ENCODE measurements at regions not wholly inside any gene's neighbourhood (a gene's known extent, or its start where the extent isn't known, plus 50 kb on each side); places are given as distances from the start of the nearest gene placed in this dataset.

GRCh38 chr20:19070681-19071445, 141.6 kb upstream of the SLC24A3 start:
- H3K27ac ChIP-seq (ENCODE audit: low read depth, low read length): no peak overlapping the region
- TF ChIP-seq CTCF (IDR thresholded peaks at IDR 0.05; ENCODE audit: extremely low read depth, low read depth, low read length): no peak
- H4K20me1 ChIP-seq (ENCODE audit: insufficient read depth, low read length): no peaks in the 10 kb centered on the region
- H2AFZ ChIP-seq (ENCODE audit: low read length): no peak overlapping the region
- H3K4me3 ChIP-seq (ENCODE audit: insufficient read depth, low read length): no peak overlapping the region
- H3K36me3 ChIP-seq (ENCODE audit: insufficient read depth, low read length): no peaks in the 10 kb centered on the region
- H3K4me2 ChIP-seq (ENCODE audit: insufficient read depth, low read length): no peak overlapping the region
- H3K9me3 ChIP-seq (ENCODE audit: low read depth, low read length): no peaks in the 10 kb centered on the region
- H3K4me1 ChIP-seq (ENCODE audit: insufficient read depth, low read length): no peaks in the 10 kb centered on the region
- no peaks in the 10 kb centered on the region for H3K27me3 ChIP-seq (ENCODE audit: insufficient read depth, low read length)
- no peak for DNase-seq (ENCODE audit: insufficient read length, low spot score, missing footprints)
- H3K79me2 ChIP-seq (ENCODE audit: insufficient read depth, low read length): no peaks in the 10 kb centered on the region

- no peak for DNase-seq (ENCODE audit: insufficient read length, low spot score, missing footprints)
- no peaks in the 10 kb centered on the region for H3K9me3 ChIP-seq (ENCODE audit: low read depth, low read length)
- no peak overlapping the region for H2AFZ ChIP-seq (ENCODE audit: low read length)
- H3K4me3 ChIP-seq (ENCODE audit: insufficient read depth, low read length): no peak overlapping the region
- no peaks in the 10 kb centered on the region for H4K20me1 ChIP-seq (ENCODE audit: insufficient read depth, low read length)
- H3K4me2 ChIP-seq (ENCODE audit: insufficient read depth, low read length): no peak overlapping the region
- H3K4me1 ChIP-seq (ENCODE audit: insufficient read depth, low read length): no peaks in the 10 kb centered on the region
- H3K79me2 ChIP-seq (ENCODE audit: insufficient read depth, low read length): no peaks in the 10 kb centered on the region
- H3K27me3 ChIP-seq (ENCODE audit: insufficient read depth, low read length): no peaks in the 10 kb centered on the region
- no peak for TF ChIP-seq CTCF (IDR thresholded peaks at IDR 0.05; ENCODE audit: extremely low read depth, low read depth, low read length)
- no peak overlapping the region for H3K27ac ChIP-seq (ENCODE audit: low read depth, low read length)
- H3K36me3 ChIP-seq (ENCODE audit: insufficient read depth, low read length): no peaks in the 10 kb centered on the region
Measured at GRCh38 chr20:19071446-19071725, 141.1 kb upstream of the SLC24A3 start.

GRCh38 chr20:19071902-19072498, 140.4 kb upstream of the SLC24A3 start:
- no peaks in the 10 kb centered on the region for H4K20me1 ChIP-seq (ENCODE audit: insufficient read depth, low read length)
- no peak for TF ChIP-seq CTCF (IDR thresholded peaks at IDR 0.05; ENCODE audit: extremely low read depth, low read depth, low read length)
- H3K36me3 ChIP-seq (ENCODE audit: insufficient read depth, low read length): no peaks in the 10 kb centered on the region
- H3K79me2 ChIP-seq (ENCODE audit: insufficient read depth, low read length): no peaks in the 10 kb centered on the region
- no peaks in the 10 kb centered on the region for H3K9me3 ChIP-seq (ENCODE audit: low read depth, low read length)
- H3K27ac ChIP-seq (ENCODE audit: low read depth, low read length): no peak overlapping the region
- no peak overlapping the region for H2AFZ ChIP-seq (ENCODE audit: low read length)
- no peak overlapping the region for H3K4me3 ChIP-seq (ENCODE audit: insufficient read depth, low read length)
- DNase-seq (ENCODE audit: insufficient read length, low spot score, missing footprints): no peak
- no peak overlapping the region for H3K4me2 ChIP-seq (ENCODE audit: insufficient read depth, low read length)
- H3K27me3 ChIP-seq (ENCODE audit: insufficient read depth, low read length): no peaks in the 10 kb centered on the region
- no peaks in the 10 kb centered on the region for H3K4me1 ChIP-seq (ENCODE audit: insufficient read depth, low read length)

- Histone ChIP-seq H4K20me1 (ENCODE audit: insufficient read depth, low read length) (no peaks in the 10 kb centered on the region), H2AFZ (ENCODE audit: low read length) (no peak overlapping the region), H3K4me3 (ENCODE audit: insufficient read depth, low read length) (no peak overlapping the region), H3K4me1 (ENCODE audit: insufficient read depth, low read length) (no peaks in the 10 kb centered on the region), H3K79me2 (ENCODE audit: insufficient read depth, low read length) (no peaks in the 10 kb centered on the region), H3K27me3 (ENCODE audit: insufficient read depth, low read length) (no peaks in the 10 kb centered on the region), H3K27ac (ENCODE audit: low read depth, low read length) (no peak overlapping the region), H3K9me3 (ENCODE audit: low read depth, low read length) (no peaks in the 10 kb centered on the region), H3K4me2 (ENCODE audit: insufficient read depth, low read length) (no peak overlapping the region), H3K36me3 (ENCODE audit: insufficient read depth, low read length) (no peaks in the 10 kb centered on the region)
- no peak for TF ChIP-seq CTCF (IDR thresholded peaks at IDR 0.05; ENCODE audit: extremely low read depth, low read depth, low read length)
- DNase-seq (ENCODE audit: insufficient read length, low spot score, missing footprints): no peak
Measured at GRCh38 chr20:19072988-19073387, 139.5 kb upstream of the SLC24A3 start.
